AG04449 (cell line): ENCODE measurements at regions not wholly inside any gene's neighbourhood (a gene's known extent, or its start where the extent isn't known, plus 50 kb on each side); places are given as distances from the start of the nearest gene placed in this dataset.

Experiments used
- CTCF ChIA-PET: fragments of 350-600 bp; formaldehyde crosslinking; extraction: SDS; loops from one replicate; lab custom pipeline; 2021; ENCODE audit warnings: antibody characterized with exemption; lab: Yijun Ruan, JAX
- POLR2A ChIA-PET: fragments of 400-600, 350-600 bp; formaldehyde crosslinking; extraction: SDS; loops from one replicate; lab custom pipeline; 2020; ENCODE audit warnings: antibody characterized with exemption, inconsistent platforms; lab: Yijun Ruan, JAX
- DNase-seq: peaks from one replicate; pipeline ENCODE4 v3.0.0-alpha.2; 2010; ENCODE audit warnings: low read depth, low spot score
- H3K4me3 ChIP-seq: 2 replicates; pipeline ENCODE4 v1.5.1; 2011; ENCODE audit warnings: low read depth, mild to moderate bottlenecking, control low read depth, low read length
- CTCF ChIP-seq: IDR thresholded peaks from one replicate; pipeline ENCODE4 v1.5.1; 2011; ENCODE audit warnings: mild to moderate bottlenecking, moderate library complexity, low read length, control low read depth, inconsistent platforms; ENCODE audit not compliant: insufficient read depth; ENCODE audit errors: missing control alignments

GRCh38 chr1:29712801-29713200 is 476.5 kb downstream of the PTPRU start:
- CTCF ChIA-PET = interaction anchor here (1.4 to 1.7 kb wide), 2 partner anchors 80 to 995 kb away, joined by 3 to 4 read pairs; no protein-coding TSS in a partner anchor
- POLR2A ChIA-PET = no interaction called here
- no peak for TF ChIP-seq CTCF
- no peak for DNase-seq
- no peak overlapping the region for H3K4me3 ChIP-seq

GRCh38 chr1:29712284-29712651 is 475.9 kb downstream of the PTPRU start:
- CTCF ChIA-PET = interaction anchor here (1.0 to 1.7 kb wide), 4 partner anchors 9 to 996 kb away, joined by 3 to 8 read pairs (median 3); no protein-coding TSS in a partner anchor
- POLR2A ChIA-PET = no interaction called here
- H3K4me3 ChIP-seq = no peak overlapping the region
- TF ChIP-seq CTCF = no peak
- no peak for DNase-seq

GRCh38 chr1:29711582-29712283 is 475.4 kb downstream of the PTPRU start:
- H3K4me3 ChIP-seq = no peak overlapping the region
- ChIA-PET POLR2A (no interaction called here), CTCF (interaction anchor here (1.0 to 1.7 kb wide), 4 partner anchors 9 to 996 kb away, joined by 3 to 8 read pairs (median 3); no protein-coding TSS in a partner anchor)
- DNase-seq = no peak
- TF ChIP-seq CTCF = no peak

GRCh38 chr1:29709704-29710280 is 473.5 kb downstream of the PTPRU start:
- no peak for TF ChIP-seq CTCF
- DNase-seq = no peak
- ChIA-PET POLR2A (interaction anchor here (1.4 kb wide), 1 partner anchor 21 kb away, joined by 4 read pairs; no protein-coding TSS in a partner anchor), CTCF (interaction anchor here (0.8 to 2.3 kb wide), 10 partner anchors 10 to 998 kb away, joined by 3 to 10 read pairs (median 5); partner anchors contain the start of gene PTPRU)
- no peak overlapping the region for H3K4me3 ChIP-seq

GRCh38 chr1:29708796-29709703 is 472.7 kb downstream of the PTPRU start:
- ChIA-PET CTCF (interaction anchor here (0.7 to 2.3 kb wide), 13 partner anchors 8 to 999 kb away, joined by 3 to 10 read pairs (median 4); partner anchors contain the start of gene PTPRU), POLR2A (interaction anchor here (1.4 kb wide), 1 partner anchor 21 kb away, joined by 4 read pairs; no protein-coding TSS in a partner anchor)
- no peak for TF ChIP-seq CTCF
- no peak overlapping the region for H3K4me3 ChIP-seq
- DNase-seq = no peak
